HUES48 (cell line): ENCODE measurements at regions not wholly inside any gene's neighbourhood (a gene's known extent, or its start where the extent isn't known, plus 50 kb on each side); places are given as distances from the start of the nearest gene placed in this dataset.
"Not testable (repeated sequence)": the region's sequence is repeated elsewhere in the genome, so short reads cannot be mapped to it uniquely, and the experiment has no call there.

ENCODE experiments used
- H3K27ac ChIP-seq: one replicate; pipeline ENCODE4 v1.7.0; 2013; ENCODE audit warnings: low read depth, low read length, inconsistent platforms
- H3K27me3 ChIP-seq: 2 replicates; pipeline ENCODE4 v1.6.1; 2013; ENCODE audit warnings: mild to moderate bottlenecking, low read length; ENCODE audit not compliant: control insufficient read depth, insufficient read depth
- H3K36me3 ChIP-seq: 2 replicates; pipeline ENCODE4 v1.6.1; 2013; ENCODE audit warnings: low read length; ENCODE audit not compliant: control insufficient read depth, insufficient read depth
- H3K4me1 ChIP-seq: 2 replicates; pipeline ENCODE4 v1.6.1; 2013; ENCODE audit warnings: mild to moderate bottlenecking, low read length; ENCODE audit not compliant: control insufficient read depth, insufficient read depth
- H3K4me3 ChIP-seq: 2 replicates; pipeline ENCODE4 v1.5.1; 2013; ENCODE audit warnings: mild to moderate bottlenecking, low read depth, low read length
- H3K9ac ChIP-seq: 2 replicates; pipeline ENCODE4 v1.6.1; 2013; ENCODE audit warnings: mild to moderate bottlenecking, low read depth, low read length, moderate library complexity
- H3K9me3 ChIP-seq: 2 replicates; pipeline ENCODE4 v1.6.1; 2013; ENCODE audit warnings: low read length; ENCODE audit not compliant: control insufficient read depth, insufficient read depth

DNA sequence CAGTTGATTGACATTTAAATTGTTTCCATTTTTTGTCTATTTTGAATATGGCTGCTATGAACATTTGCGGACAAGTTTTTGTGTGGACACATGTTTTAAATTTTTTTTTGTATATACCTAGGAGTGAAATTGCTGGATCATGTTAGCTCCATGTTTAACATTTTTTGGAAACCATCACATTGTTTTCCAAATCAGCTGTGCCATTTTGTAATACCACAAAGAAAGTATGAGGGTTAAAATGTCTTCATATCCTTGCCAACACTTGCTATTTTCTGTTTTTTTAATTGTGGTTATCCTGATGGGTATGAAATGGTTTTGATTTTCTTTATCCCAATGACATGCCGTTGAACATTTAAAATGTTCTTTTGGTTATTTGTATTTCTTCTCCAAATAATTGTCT, 52.1 kb downstream of the CARTPT start:
- H3K27me3 ChIP-seq = no peaks in the 10 kb centered on the region
- H3K27ac ChIP-seq = no peak overlapping the region
- no peak overlapping the region for H3K9ac ChIP-seq
- no peak overlapping the region for H3K4me3 ChIP-seq
- H3K9me3 ChIP-seq = no peaks in the 10 kb centered on the region
- H3K36me3 ChIP-seq = no peaks in the 10 kb centered on the region
- H3K4me1 ChIP-seq = no peaks in the 10 kb centered on the region

- no peaks in the 10 kb centered on the region for H3K27me3 ChIP-seq
- H3K36me3 ChIP-seq = no peaks in the 10 kb centered on the region
- no peaks in the 10 kb centered on the region for H3K9me3 ChIP-seq
- 0 out of 2 replicates have a peak, but pooled peaks cover 4% of the 10 kb centered on the region for H3K4me1 ChIP-seq
- H3K4me3 ChIP-seq = no peak overlapping the region
- no peak overlapping the region for H3K27ac ChIP-seq
- H3K9ac ChIP-seq = no peak overlapping the region
These were observed 59.7 kb downstream of the CARTPT start for GRCh38 chr5:71778678-71779276.

- Histone ChIP-seq H3K9me3 (no peaks in the 10 kb centered on the region), H3K4me3 (no peak overlapping the region), H3K27ac (no peak overlapping the region), H3K9ac (no peak overlapping the region), H3K4me1 (0 out of 2 replicates have a peak, but pooled peaks cover 4% of the 10 kb centered on the region), H3K27me3 (no peaks in the 10 kb centered on the region), H3K36me3 (no peaks in the 10 kb centered on the region)
These were observed 61.5 kb downstream of the CARTPT start for GRCh38 chr5:71780597-71780996.

DNA sequence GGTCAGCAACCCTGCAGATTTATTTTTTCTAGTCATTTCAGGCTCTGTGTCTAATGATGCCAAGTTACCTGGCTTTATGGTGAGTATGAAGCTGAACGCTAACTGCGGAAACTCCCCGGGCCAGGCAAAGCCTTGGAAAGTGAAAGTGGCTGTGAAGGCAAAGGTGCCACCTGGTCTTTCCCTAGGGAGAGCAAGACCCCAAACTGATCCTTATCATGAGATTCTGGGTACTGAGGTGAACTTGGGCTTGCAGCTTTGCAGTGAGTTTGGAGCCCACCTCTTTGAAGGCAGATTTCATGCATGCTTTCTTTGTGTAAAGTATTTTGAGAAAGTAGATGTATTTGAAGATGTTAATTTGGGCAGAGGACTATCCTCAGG, 63.3 kb downstream of the CARTPT start:
- no peaks in the 10 kb centered on the region for H3K27me3 ChIP-seq
- no peak overlapping the region for H3K9ac ChIP-seq
- H3K9me3 ChIP-seq = no peaks in the 10 kb centered on the region
- H3K27ac ChIP-seq = no peak overlapping the region
- peaks cover 14% of the 10 kb centered on the region for H3K4me1 ChIP-seq
- no peaks in the 10 kb centered on the region for H3K36me3 ChIP-seq
- no peak overlapping the region for H3K4me3 ChIP-seq

- H3K4me1 ChIP-seq = peaks cover 14% of the 10 kb centered on the region
- no peaks in the 10 kb centered on the region for H3K36me3 ChIP-seq
- no peak overlapping the region for H3K27ac ChIP-seq
- H3K27me3 ChIP-seq = no peaks in the 10 kb centered on the region
- no peaks in the 10 kb centered on the region for H3K9me3 ChIP-seq
- no peak overlapping the region for H3K4me3 ChIP-seq
- no peak overlapping the region for H3K9ac ChIP-seq
These were observed 64.0 kb downstream of the CARTPT start for GRCh38 chr5:71782771-71783770.

DNA sequence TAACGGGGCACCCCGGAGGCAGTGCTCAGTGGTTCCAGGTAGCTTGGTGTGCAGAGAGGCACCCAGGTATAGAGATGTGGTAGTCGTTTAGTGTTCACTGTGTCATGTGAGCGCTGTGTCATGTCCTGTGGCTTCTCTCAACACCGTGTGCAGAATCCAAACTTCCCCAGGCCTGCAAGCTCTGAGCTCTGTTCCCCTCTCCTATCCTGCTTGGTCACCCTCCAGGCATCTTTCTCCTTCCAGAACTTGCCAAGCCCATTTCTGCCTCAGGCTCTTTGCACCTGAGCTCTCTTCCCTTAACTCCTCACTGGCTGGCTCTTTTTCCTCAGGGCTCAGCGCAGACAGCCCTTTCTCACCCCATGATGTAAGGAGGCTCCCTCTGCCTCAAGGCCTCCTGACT, 64.8 kb downstream of the CARTPT start:
- Histone ChIP-seq H3K27ac (no peak overlapping the region), H3K36me3 (no peaks in the 10 kb centered on the region), H3K4me1 (peaks cover 14% of the 10 kb centered on the region), H3K9me3 (no peaks in the 10 kb centered on the region), H3K4me3 (no peak overlapping the region), H3K9ac (no peak overlapping the region), H3K27me3 (no peaks in the 10 kb centered on the region)

GRCh38 chr5:71786337-71787055, 67.4 kb downstream of the CARTPT start:
- H3K4me1 ChIP-seq = peaks cover 14% of the 10 kb centered on the region
- no peaks in the 10 kb centered on the region for H3K36me3 ChIP-seq
- H3K27ac ChIP-seq = no peak overlapping the region
- H3K9me3 ChIP-seq = no peaks in the 10 kb centered on the region
- H3K9ac ChIP-seq = no peak overlapping the region
- no peaks in the 10 kb centered on the region for H3K27me3 ChIP-seq
- no peak overlapping the region for H3K4me3 ChIP-seq

DNA sequence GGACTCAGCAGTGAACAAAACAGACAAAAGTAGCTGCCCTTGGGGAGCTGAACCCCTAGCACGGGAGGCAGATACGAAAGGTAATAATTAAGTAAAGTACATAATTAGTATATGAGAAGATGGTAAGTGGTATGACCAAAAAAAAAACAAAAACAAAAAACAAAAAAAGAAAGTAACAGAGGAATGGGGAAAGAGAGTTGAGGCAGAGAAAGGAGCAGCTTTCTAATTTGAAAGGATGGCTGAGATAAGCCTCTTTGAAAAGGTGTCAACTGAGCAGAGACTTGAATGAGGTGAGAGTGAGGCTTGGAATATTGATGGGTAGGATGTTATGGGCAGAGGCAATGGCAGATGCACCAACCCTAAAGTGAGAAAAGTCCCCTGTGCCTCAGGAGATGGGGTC, 69.7 kb downstream of the CARTPT start:
- no peak overlapping the region for H3K4me3 ChIP-seq
- H3K9me3 ChIP-seq = no peaks in the 10 kb centered on the region
- H3K9ac ChIP-seq = no peak overlapping the region
- H3K36me3 ChIP-seq = no peaks in the 10 kb centered on the region
- peaks cover 10% of the 10 kb centered on the region for H3K4me1 ChIP-seq
- H3K27ac ChIP-seq = no peak overlapping the region
- no peaks in the 10 kb centered on the region for H3K27me3 ChIP-seq

- H3K9ac ChIP-seq = no peak overlapping the region
- no peak overlapping the region for H3K4me3 ChIP-seq
- peaks cover 10% of the 10 kb centered on the region for H3K4me1 ChIP-seq
- H3K36me3 ChIP-seq = no peaks in the 10 kb centered on the region
- no peaks in the 10 kb centered on the region for H3K27me3 ChIP-seq
- H3K9me3 ChIP-seq = peaks cover 5% of the 10 kb centered on the region; the same call in 1 of the 2 replicates
- H3K27ac ChIP-seq = no peak overlapping the region
These were observed 70.7 kb downstream of the CARTPT start for GRCh38 chr5:71789746-71790145.

- Histone ChIP-seq H3K9me3 (peaks cover 5% of the 10 kb centered on the region; the same call in 1 of the 2 replicates), H3K36me3 (no peaks in the 10 kb centered on the region), H3K27me3 (no peaks in the 10 kb centered on the region), H3K4me1 (peaks cover 10% of the 10 kb centered on the region), H3K27ac (no peak overlapping the region), H3K4me3 (no peak overlapping the region), H3K9ac (no peak overlapping the region)
These were observed 71.4 kb downstream of the CARTPT start for GRCh38 chr5:71790433-71790832.

GRCh38 chr5:71792041-71792440, 73.0 kb downstream of the CARTPT start:
- not testable (repeated sequence) for H3K36me3 ChIP-seq, H3K9ac ChIP-seq, H3K4me1 ChIP-seq, H3K27ac ChIP-seq, H3K27me3 ChIP-seq, H3K9me3 ChIP-seq, H3K4me3 ChIP-seq
